SU-DHL-6 (cell line): ENCODE measurements at regions not wholly inside any gene's neighbourhood (a gene's known extent, or its start where the extent isn't known, plus 50 kb on each side); places are given as distances from the start of the nearest gene placed in this dataset.

ENCODE experiments used
- EZH2phosphoT487 ChIP-seq: fragments of 200-600 bp; sonication (generic), shearing (Covaris generic); conservative IDR thresholded peaks from 2 replicates; pipeline ENCODE4 v1.6.1; 2018; ENCODE audit warnings: mild to moderate bottlenecking, antibody characterized with exemption, low read length, moderate library complexity, mixed read lengths
- TF ChIP-seq, protein P1 (sequence below): fragments of 200-600 bp; sonication (generic); IDR thresholded peaks from one replicate; pipeline ENCODE4 v1.5.1; 2017; ENCODE audit warnings: antibody characterized with exemption, mild to moderate bottlenecking, low read length, moderate library complexity; ENCODE audit not compliant: insufficient read depth, poor library complexity, severe bottlenecking

DNA sequence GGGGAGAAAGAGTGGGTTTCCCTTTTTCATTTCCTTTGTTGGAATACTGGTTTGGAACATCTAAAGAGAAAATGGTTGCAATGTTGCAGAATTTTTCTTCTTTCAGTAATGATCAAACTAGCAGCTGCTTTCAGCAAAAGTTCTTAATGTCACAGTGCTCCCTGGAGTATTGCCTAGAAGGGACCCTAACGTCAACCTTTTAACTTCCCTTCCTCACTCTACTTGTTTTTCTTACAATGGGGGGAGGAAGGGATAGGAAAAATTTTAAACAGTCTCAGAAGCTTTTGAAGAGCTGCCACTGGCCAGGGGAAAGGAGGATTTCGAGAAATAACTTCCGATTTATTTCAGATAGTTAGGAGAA is 521.8 kb downstream of the MED13L start:
- TF ChIP-seq, protein P1, sequence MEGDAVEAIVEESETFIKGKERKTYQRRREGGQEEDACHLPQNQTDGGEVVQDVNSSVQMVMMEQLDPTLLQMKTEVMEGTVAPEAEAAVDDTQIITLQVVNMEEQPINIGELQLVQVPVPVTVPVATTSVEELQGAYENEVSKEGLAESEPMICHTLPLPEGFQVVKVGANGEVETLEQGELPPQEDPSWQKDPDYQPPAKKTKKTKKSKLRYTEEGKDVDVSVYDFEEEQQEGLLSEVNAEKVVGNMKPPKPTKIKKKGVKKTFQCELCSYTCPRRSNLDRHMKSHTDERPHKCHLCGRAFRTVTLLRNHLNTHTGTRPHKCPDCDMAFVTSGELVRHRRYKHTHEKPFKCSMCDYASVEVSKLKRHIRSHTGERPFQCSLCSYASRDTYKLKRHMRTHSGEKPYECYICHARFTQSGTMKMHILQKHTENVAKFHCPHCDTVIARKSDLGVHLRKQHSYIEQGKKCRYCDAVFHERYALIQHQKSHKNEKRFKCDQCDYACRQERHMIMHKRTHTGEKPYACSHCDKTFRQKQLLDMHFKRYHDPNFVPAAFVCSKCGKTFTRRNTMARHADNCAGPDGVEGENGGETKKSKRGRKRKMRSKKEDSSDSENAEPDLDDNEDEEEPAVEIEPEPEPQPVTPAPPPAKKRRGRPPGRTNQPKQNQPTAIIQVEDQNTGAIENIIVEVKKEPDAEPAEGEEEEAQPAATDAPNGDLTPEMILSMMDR, result no peak
- no peak for TF ChIP-seq EZH2phosphoT487
